ENCODE measurements at regions not wholly inside any gene's neighbourhood (a gene's known extent, or its start where the extent isn't known, plus 50 kb on each side); places are given as distances from the start of the nearest gene placed in this dataset.

- H3K4me3 ChIP-seq (ENCODE audit: low read depth, low read length): no peak overlapping the region
- TF ChIP-seq, protein P1, sequence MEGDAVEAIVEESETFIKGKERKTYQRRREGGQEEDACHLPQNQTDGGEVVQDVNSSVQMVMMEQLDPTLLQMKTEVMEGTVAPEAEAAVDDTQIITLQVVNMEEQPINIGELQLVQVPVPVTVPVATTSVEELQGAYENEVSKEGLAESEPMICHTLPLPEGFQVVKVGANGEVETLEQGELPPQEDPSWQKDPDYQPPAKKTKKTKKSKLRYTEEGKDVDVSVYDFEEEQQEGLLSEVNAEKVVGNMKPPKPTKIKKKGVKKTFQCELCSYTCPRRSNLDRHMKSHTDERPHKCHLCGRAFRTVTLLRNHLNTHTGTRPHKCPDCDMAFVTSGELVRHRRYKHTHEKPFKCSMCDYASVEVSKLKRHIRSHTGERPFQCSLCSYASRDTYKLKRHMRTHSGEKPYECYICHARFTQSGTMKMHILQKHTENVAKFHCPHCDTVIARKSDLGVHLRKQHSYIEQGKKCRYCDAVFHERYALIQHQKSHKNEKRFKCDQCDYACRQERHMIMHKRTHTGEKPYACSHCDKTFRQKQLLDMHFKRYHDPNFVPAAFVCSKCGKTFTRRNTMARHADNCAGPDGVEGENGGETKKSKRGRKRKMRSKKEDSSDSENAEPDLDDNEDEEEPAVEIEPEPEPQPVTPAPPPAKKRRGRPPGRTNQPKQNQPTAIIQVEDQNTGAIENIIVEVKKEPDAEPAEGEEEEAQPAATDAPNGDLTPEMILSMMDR (IDR thresholded peaks at IDR 0.05; ENCODE audit: borderline replicate concordance, insufficient read depth, low read depth, low read length): no peak
Observed at GRCh38 chr2:9681427-9681817, 50.6 kb upstream of the YWHAQ start.

- TF ChIP-seq, protein P1 (IDR thresholded peaks at IDR 0.05; ENCODE audit: borderline replicate concordance, insufficient read depth, low read depth, low read length): no peak
- H3K4me3 ChIP-seq (ENCODE audit: low read depth, low read length): no peak overlapping the region
Observed at GRCh38 chr2:9685637-9686036, 54.8 kb upstream of the YWHAQ start.

GRCh38 chr2:9686061-9686460 is 55.3 kb upstream of the YWHAQ start:
- no peak overlapping the region for H3K4me3 ChIP-seq (ENCODE audit: low read depth, low read length)
- TF ChIP-seq, protein P1 (IDR thresholded peaks at IDR 0.05; ENCODE audit: borderline replicate concordance, insufficient read depth, low read depth, low read length): no peak

DNA sequence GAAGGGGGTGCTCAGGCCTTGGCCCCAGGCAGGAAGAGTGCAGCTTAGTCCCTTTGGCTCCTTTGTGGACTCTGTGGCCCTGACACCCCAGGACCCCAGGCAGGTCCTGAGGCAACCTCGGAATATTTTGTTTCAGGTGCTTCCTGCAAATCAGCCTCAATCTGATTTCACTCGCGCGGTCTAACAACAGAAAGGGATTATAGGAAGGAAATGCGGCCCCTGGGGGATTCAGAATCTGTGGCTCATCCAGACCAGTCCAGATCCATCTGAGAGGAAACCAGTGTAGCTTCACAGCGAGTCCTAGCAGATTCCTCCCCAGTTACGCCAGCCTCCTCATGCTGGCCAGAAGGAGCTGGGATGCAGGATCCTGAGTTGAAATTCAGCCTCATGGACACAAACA is 59.5 kb upstream of the YWHAQ start:
- no peak overlapping the region for H3K4me3 ChIP-seq (ENCODE audit: low read depth, low read length)
- TF ChIP-seq, protein P1 (IDR thresholded peaks at IDR 0.05; ENCODE audit: borderline replicate concordance, insufficient read depth, low read depth, low read length): no peak

- TF ChIP-seq, protein P1 (IDR thresholded peaks at IDR 0.05; ENCODE audit: borderline replicate concordance, insufficient read depth, low read depth, low read length): no peak
- no peak overlapping the region for H3K4me3 ChIP-seq (ENCODE audit: low read depth, low read length)
Observed at GRCh38 chr2:9690716-9691498, 60.1 kb upstream of the YWHAQ start.

GRCh38 chr2:9692456-9693195 is 61.8 kb upstream of the YWHAQ start:
- TF ChIP-seq, protein P1 (IDR thresholded peaks at IDR 0.05; ENCODE audit: borderline replicate concordance, insufficient read depth, low read depth, low read length): no peak
- H3K4me3 ChIP-seq (ENCODE audit: low read depth, low read length): no peak overlapping the region

- no peak overlapping the region for H3K4me3 ChIP-seq (ENCODE audit: low read depth, low read length)
- TF ChIP-seq, protein P1 (IDR thresholded peaks at IDR 0.05; ENCODE audit: borderline replicate concordance, insufficient read depth, low read depth, low read length): no peak
Observed at GRCh38 chr2:9693196-9693491, 62.3 kb upstream of the YWHAQ start.

All from GM12875 (cell line).